SH-SY5Y (cell line): ENCODE measurements at regions not wholly inside any gene's neighbourhood (a gene's known extent, or its start where the extent isn't known, plus 50 kb on each side); places are given as distances from the start of the nearest gene placed in this dataset.

Experiments used
- GATA2 ChIP-seq: IDR thresholded peaks from 2 replicates; pipeline ENCODE4 v1.6.1; 2011; ENCODE audit warnings: mild to moderate bottlenecking, low read depth, low read length
- GATA3 ChIP-seq: IDR thresholded peaks from 2 replicates; pipeline ENCODE4 v1.6.1; 2011; ENCODE audit warnings: low read depth, mild to moderate bottlenecking, low read length, moderate library complexity

DNA sequence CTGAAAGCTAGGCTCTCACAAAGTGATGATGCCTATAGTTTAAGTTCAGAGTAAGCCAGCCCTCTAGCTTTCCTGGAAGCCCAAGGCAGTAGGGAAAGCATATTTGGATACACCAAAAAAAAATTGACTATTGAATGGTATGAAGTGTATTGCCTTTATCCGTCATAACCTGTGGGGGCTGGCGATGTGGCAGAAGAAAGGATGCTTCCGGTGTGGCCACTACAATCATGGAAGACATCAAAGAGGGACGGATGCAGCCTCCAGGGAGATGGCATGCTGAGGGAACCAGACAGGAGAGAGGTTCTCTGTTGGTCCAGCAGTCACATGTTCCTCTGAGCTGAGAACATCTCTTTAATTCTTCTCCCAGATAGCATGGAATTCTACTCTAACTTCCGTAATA lies 170.3 kb downstream of the TMEM18 start:
- TF ChIP-seq GATA2 (no peak), GATA3 (no peak)
